Fibroblast of skin of left biceps (primary cell): ENCODE measurements at regions not wholly inside any gene's neighbourhood (a gene's known extent, or its start where the extent isn't known, plus 50 kb on each side); places are given as distances from the start of the nearest gene placed in this dataset.
"Not testable (repeated sequence)": the region's sequence is repeated elsewhere in the genome, so short reads cannot be mapped to it uniquely, and the experiment has no call there.

Experiments
- DNase-seq, 2 experiments: peaks; one replicate each; pipeline ENCODE4 v3.0.0-alpha.2; 2013; ENCODE audit warnings: low read depth in 2 of 2

- no peak for DNase-seq
These were observed 50.8 kb upstream of the PRSS1 start for GRCh38 chr7:142698429-142698828.

GRCh38 chr7:142697270-142697669, 52.0 kb upstream of the PRSS1 start:
- no peak for DNase-seq

DNA sequence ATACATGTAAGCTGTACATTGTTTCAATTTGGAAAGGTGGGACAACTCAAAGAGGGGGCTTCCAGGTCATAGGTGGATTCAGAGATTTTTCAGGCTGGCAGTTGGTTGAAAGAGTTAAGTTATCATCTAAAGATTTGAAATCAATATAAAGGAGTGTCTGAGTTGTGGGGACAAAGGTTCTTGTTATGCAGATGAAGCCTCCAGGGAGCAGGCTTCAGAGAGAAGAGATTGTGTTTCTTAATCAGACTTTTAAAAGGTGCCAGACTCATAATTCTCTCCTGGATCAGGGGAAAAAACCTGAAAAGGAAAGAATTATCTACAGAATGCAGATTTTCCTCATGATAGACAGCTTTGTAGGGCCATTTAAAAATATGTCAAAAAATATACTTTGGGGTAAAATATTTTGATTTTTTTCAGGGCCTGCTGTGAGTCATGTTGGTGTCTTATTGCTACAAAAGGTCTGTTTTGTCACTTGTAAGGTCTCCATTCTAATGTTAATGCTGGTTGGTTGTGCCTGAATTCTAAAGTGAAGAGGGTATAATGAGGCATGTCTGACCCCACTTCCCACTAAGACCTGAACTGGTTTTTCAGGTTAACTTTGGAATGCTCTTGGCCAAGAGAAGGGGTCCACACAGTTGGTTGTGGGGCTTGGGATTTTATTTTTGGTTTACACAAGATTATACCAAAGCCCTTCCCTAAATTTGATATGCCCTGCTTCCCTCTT, 52.7 kb upstream of the PRSS1 start:
- no peak for DNase-seq

GRCh38 chr7:142693911-142694310, 55.4 kb upstream of the PRSS1 start:
- no peak for DNase-seq

DNA sequence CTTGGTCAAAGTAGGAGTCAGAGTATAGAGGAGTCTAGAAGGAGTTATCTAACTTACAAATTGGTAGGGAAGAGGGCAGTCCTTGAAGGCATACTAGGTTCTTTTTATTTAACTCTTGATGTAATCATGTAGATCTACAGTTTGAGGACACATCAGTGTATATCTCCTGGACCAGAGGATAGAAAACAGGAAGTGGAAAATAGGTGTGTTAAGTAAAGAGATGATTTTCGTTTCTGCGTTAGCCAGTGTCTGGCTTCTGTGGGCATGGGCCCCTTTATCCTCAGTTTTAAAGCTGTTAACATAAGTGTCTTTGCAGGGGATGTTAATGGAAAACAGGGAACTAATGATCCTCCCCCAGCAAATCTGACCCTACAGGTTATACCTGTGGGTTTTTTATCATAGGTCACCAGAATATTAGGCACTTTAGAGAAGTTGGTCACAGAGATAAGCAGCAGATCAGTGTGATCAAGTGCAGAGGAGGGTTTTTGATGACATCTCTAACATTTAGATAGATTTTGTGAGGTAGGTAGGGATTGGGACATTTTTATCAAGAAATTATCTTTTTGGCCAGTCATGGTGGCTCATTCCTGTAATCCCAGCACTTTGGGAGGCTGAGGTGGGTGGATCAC, 58.6 kb upstream of the PRSS1 start:
- no peak for DNase-seq

- DNase-seq = no peak
These were observed 59.7 kb upstream of the PRSS1 start for GRCh38 chr7:142689439-142690120.

- DNase-seq = no peak
These were observed 63.3 kb upstream of the PRSS1 start for GRCh38 chr7:142685877-142686508.

DNA sequence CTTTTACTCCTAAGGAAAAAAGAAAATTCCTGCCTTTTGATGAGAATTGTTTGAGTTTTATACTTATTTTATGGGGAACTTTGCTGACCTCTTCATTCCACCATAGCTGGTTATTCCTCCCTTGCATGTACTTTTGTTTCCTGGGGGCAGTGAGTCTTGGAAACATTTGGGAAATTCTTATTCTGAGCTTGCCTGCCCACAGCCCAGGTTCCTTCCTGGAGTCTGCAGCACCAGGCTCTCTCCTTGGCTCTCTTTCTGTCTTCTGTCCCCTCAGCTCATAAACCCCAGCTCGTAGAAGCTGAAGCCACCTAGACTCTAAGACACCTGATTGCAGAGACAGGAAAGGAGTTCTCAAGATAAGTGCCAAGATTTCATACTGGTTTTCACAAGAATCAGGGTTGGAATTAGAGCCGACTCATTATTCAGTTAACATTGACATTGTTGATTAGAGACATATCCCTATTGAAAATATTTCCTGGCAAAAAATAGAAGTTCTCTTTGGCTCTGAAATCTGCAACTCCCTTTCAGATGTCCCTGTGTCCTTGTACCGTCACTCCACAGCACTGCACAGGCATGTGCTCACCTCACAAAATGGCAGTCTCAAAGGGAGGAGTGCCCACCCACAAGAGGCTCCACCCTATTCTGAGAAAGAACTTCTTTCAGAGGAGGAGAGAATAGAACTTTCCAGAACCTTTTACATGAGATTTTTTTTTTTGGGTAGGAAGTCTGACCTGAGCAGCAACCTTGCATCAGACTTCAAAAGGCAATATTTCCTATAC, 67.8 kb upstream of the PRSS1 start:
- DNase-seq = no peak

DNA sequence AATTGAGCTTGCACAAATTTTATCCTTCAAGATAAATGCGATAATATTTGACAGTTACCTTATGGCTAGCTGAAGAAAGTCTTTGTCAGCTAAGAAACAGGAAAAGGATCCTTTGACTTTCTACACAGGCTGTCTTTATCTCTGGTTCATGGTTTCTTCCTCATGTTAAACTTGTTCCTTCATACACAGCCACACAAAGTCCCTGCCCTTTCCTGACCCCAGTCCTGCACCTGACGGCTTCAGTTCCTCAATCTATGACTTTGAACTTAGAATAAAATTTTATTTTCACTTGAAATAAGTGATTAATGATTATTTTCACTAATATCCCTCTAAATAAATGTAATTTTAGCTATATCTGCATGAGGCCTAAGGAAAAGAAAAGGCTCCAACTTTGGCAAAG, 77.8 kb upstream of the PRSS1 start:
- no peak for DNase-seq

GRCh38 chr7:142670511-142670910, 78.8 kb upstream of the PRSS1 start:
- no peak for DNase-seq

GRCh38 chr7:142669074-142669654, 80.1 kb upstream of the PRSS1 start:
- no peak for DNase-seq

- no peak for DNase-seq
These were observed 80.8 kb upstream of the PRSS1 start for GRCh38 chr7:142668495-142668894.

DNA sequence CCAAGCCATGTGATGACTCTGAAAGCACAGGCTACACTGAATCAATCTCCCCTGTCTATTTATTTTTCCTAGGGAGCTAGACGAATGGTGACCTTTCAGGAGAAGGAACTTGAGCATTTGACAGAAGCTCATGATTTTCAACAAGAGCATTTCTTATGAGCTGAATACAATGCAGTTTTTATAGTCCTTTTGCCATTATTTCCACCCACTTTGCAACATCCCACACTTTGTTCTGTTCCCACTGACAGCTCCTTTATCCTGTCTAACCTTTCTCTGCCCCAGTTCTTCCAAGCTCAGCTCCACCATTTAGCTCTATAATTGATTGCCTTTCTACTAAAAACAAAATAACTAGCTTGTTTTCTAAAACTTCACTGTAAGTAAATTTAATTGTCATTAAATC, 91.9 kb upstream of the PRSS1 start:
- DNase-seq = no peak

- no peak for DNase-seq
These were observed 94.9 kb upstream of the PRSS1 start for GRCh38 chr7:142654398-142654797.

- DNase-seq = no peak
These were observed 101.5 kb upstream of the PRSS1 start for GRCh38 chr7:142647749-142648148.

- no peak for DNase-seq
These were observed 102.7 kb upstream of the PRSS1 start for GRCh38 chr7:142646386-142647140.

DNA sequence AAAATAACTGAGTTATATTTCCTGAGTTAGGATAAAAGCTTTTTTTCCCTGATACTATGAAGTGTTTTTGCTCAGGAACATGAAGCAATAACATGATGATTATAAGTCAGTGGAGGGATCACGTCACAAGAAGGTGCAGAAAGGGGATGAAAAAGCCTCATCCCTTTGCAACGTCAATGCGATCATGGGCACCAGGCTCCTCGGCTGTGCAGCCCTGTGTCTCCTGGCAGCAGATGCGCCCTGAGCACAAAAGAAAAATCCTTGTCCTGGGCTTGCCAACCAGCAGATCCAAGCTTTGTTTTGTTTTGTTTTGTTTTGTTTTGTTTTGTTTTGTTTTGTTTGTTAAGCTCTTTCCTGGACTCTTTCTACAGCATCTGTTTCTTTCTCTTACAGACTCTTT, 103.5 kb upstream of the PRSS1 start:
- DNase-seq = no peak

GRCh38 chr7:142642316-142642715, 107.0 kb upstream of the PRSS1 start:
- no peak for DNase-seq

GRCh38 chr7:142641252-142641651, 108.0 kb upstream of the PRSS1 start:
- not testable (repeated sequence) for DNase-seq

DNA sequence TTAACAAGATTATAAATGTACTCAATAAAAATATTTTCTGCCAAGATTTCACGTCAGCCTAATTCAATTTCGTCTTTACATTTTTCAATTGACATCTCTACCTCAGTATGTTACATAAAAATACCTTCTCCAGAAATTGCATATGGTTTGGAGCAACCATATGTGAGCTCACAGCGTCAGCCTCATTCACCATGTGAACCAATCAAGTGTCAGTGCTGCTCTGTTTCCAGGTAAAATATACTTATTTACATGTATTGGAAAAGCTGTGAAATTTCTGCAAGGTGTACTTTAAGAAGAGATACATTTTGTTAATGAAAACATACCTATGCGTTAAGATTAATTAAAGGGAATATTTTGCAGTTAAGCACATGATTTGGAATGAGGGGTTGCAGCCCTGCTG, 110.7 kb upstream of the PRSS1 start:
- DNase-seq = no peak

- no peak for DNase-seq
These were observed 112.0 kb upstream of the PRSS1 start for GRCh38 chr7:142637240-142637639.
